Limb (tissue), 2 donors: ENCODE measurements at regions not wholly inside any gene's neighbourhood (a gene's known extent, or its start where the extent isn't known, plus 50 kb on each side); places are given as distances from the start of the nearest gene placed in this dataset.

Experiments
- DNase-seq, 2 donors: peaks; one replicate each; pipeline ENCODE4 v3.0.0-alpha.2; 2016; ENCODE audit errors: extremely low spot score in 2 of 2

GRCh38 chr3:64355401-64355807 lies 130.1 kb upstream of the PRICKLE2 start:
- DNase-seq = no peak

GRCh38 chr3:64354956-64355355 lies 129.7 kb upstream of the PRICKLE2 start:
- DNase-seq = no peak

GRCh38 chr3:64354221-64354620 lies 129.0 kb upstream of the PRICKLE2 start:
- no peak for DNase-seq

- peak in 1 of 2 donors; percentile 63 for DNase-seq
These were observed 128.0 kb upstream of the PRICKLE2 start for GRCh38 chr3:64353226-64353625.

- DNase-seq = no peak
These were observed 127.3 kb upstream of the PRICKLE2 start for GRCh38 chr3:64352639-64352992.

- DNase-seq = no peak
These were observed 126.7 kb upstream of the PRICKLE2 start for GRCh38 chr3:64351713-64352638.

GRCh38 chr3:64349551-64349950 lies 124.3 kb upstream of the PRICKLE2 start:
- no peak for DNase-seq

- peak in 1 of 2 donors; percentile 75 for DNase-seq
These were observed 120.1 kb upstream of the PRICKLE2 start for GRCh38 chr3:64345371-64345770.

- DNase-seq = no peak
These were observed 119.5 kb upstream of the PRICKLE2 start for GRCh38 chr3:64344721-64345207.

- no peak for DNase-seq
These were observed 118.6 kb upstream of the PRICKLE2 start for GRCh38 chr3:64343689-64344430.

GRCh38 chr3:64342940-64343688 lies 117.8 kb upstream of the PRICKLE2 start:
- no peak for DNase-seq

- DNase-seq = peak in 1 of 2 donors; percentile 58
These were observed 116.0 kb upstream of the PRICKLE2 start for GRCh38 chr3:64341296-64341695.

GRCh38 chr3:64340641-64341101 lies 115.4 kb upstream of the PRICKLE2 start:
- DNase-seq = peak in 1 of 2 donors; percentile 71

GRCh38 chr3:64336488-64336887 lies 111.2 kb upstream of the PRICKLE2 start:
- DNase-seq = no peak

GRCh38 chr3:64332459-64333350 lies 107.4 kb upstream of the PRICKLE2 start:
- DNase-seq = no peak

GRCh38 chr3:64331605-64332004 lies 106.3 kb upstream of the PRICKLE2 start:
- no peak for DNase-seq

GRCh38 chr3:64329037-64329436 lies 103.8 kb upstream of the PRICKLE2 start:
- DNase-seq = no peak

- no peak for DNase-seq
These were observed 102.0 kb upstream of the PRICKLE2 start for GRCh38 chr3:64327100-64327804.

- no peak for DNase-seq
These were observed 96.5 kb upstream of the PRICKLE2 start for GRCh38 chr3:64321747-64322146.

GRCh38 chr3:64319391-64319790 lies 94.1 kb upstream of the PRICKLE2 start:
- DNase-seq = no peak
